ENCODE measurements at regions not wholly inside any gene's neighbourhood (a gene's known extent, or its start where the extent isn't known, plus 50 kb on each side); places are given as distances from the start of the nearest gene placed in this dataset.

DNA sequence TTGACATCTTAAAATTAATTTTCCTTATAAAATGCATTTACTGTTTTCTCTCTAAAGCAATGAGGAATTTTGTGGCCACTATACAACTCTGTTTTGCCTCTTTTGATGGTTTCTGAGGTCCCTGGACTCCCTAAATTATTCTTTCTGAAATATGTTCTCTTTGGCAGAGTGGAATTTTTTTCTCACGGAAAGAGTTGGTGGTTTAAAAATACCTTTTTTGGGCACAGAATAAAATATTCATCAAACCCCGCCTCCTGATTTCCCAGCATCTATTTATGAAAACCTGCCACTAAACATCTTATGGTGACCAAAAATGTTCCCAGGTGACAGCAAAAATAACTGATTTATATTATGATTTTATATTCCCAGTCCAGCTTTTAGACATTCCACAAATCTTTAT is 165.3 kb upstream of the SYT6 start:
- no peak overlapping the region for H3K9ac ChIP-seq (ENCODE audit: low read length)
- no peak overlapping the region for H3K27ac ChIP-seq (ENCODE audit: low read depth, low read length)
- H4K20me1 ChIP-seq (ENCODE audit: low read depth, low read length): no peaks in the 10 kb centered on the region
- TF ChIP-seq, protein P1, sequence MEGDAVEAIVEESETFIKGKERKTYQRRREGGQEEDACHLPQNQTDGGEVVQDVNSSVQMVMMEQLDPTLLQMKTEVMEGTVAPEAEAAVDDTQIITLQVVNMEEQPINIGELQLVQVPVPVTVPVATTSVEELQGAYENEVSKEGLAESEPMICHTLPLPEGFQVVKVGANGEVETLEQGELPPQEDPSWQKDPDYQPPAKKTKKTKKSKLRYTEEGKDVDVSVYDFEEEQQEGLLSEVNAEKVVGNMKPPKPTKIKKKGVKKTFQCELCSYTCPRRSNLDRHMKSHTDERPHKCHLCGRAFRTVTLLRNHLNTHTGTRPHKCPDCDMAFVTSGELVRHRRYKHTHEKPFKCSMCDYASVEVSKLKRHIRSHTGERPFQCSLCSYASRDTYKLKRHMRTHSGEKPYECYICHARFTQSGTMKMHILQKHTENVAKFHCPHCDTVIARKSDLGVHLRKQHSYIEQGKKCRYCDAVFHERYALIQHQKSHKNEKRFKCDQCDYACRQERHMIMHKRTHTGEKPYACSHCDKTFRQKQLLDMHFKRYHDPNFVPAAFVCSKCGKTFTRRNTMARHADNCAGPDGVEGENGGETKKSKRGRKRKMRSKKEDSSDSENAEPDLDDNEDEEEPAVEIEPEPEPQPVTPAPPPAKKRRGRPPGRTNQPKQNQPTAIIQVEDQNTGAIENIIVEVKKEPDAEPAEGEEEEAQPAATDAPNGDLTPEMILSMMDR (IDR thresholded peaks at IDR 0.05; ENCODE audit: insufficient read depth, low read length, poor library complexity, severe bottlenecking): no peak
- no peak for TF ChIP-seq EZH2phosphoT487 (conservative IDR thresholded peaks at IDR 0.05; ENCODE audit: low read length)
- H2AFZ ChIP-seq (ENCODE audit: low read depth, low read length, severe bottlenecking): no peak overlapping the region
- no peaks in the 10 kb centered on the region for H3K9me3 ChIP-seq (ENCODE audit: insufficient read depth, low read length)
- H3K9me2 ChIP-seq (replicated peaks; ENCODE audit: insufficient read depth, low read length): no peaks in the 10 kb centered on the region
- H3K4me2 ChIP-seq (ENCODE audit: low read depth, low read length, poor library complexity, severe bottlenecking): no peak overlapping the region
- H3K27me3 ChIP-seq (ENCODE audit: low read length): no peaks in the 10 kb centered on the region
- no peaks in the 10 kb centered on the region for H3K36me3 ChIP-seq (ENCODE audit: low read length)
- H3K79me2 ChIP-seq (ENCODE audit: insufficient read depth, low read length): no peaks in the 10 kb centered on the region
- H3K4me3 ChIP-seq (ENCODE audit: insufficient read depth, low read length, poor library complexity, severe bottlenecking): no peak overlapping the region
- no peaks in the 10 kb centered on the region for H3F3A ChIP-seq (ENCODE audit: insufficient read depth)

DNA sequence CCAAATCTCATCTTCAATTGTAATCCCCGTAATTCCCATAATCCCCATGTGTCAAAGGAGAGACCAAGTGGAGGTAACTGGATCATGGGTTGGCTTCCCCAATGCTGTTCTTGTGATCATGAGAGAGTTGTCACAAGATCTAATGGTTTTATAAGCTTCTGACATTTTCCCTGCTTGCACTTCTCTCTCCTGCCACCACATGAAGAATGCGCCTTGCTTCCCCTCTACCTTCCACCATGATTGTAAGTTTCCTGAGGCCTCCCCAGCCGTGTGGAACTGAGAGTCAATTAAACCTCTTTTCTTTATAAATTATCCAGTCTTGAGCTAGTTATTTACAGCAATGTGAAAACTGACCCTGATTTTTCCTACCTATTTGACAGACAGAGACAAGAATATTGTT is 162.5 kb upstream of the SYT6 start:
- no peak overlapping the region for H3K27ac ChIP-seq (ENCODE audit: low read depth, low read length)
- H3K4me2 ChIP-seq (ENCODE audit: low read depth, low read length, poor library complexity, severe bottlenecking): no peak overlapping the region
- H2AFZ ChIP-seq (ENCODE audit: low read depth, low read length, severe bottlenecking): no peak overlapping the region
- H3K27me3 ChIP-seq (ENCODE audit: low read length): no peaks in the 10 kb centered on the region
- no peaks in the 10 kb centered on the region for H3F3A ChIP-seq (ENCODE audit: insufficient read depth)
- no peaks in the 10 kb centered on the region for H3K36me3 ChIP-seq (ENCODE audit: low read length)
- no peaks in the 10 kb centered on the region for H3K9me2 ChIP-seq (replicated peaks; ENCODE audit: insufficient read depth, low read length)
- no peaks in the 10 kb centered on the region for H4K20me1 ChIP-seq (ENCODE audit: low read depth, low read length)
- no peak for TF ChIP-seq EZH2phosphoT487 (conservative IDR thresholded peaks at IDR 0.05; ENCODE audit: low read length)
- TF ChIP-seq, protein P1 (IDR thresholded peaks at IDR 0.05; ENCODE audit: insufficient read depth, low read length, poor library complexity, severe bottlenecking): no peak
- H3K9me3 ChIP-seq (ENCODE audit: insufficient read depth, low read length): peaks cover 4% of the 10 kb centered on the region; the same call in 1 of the 2 replicates
- H3K9ac ChIP-seq (ENCODE audit: low read length): no peak overlapping the region
- no peaks in the 10 kb centered on the region for H3K79me2 ChIP-seq (ENCODE audit: insufficient read depth, low read length)
- no peak overlapping the region for H3K4me3 ChIP-seq (ENCODE audit: insufficient read depth, low read length, poor library complexity, severe bottlenecking)

DNA sequence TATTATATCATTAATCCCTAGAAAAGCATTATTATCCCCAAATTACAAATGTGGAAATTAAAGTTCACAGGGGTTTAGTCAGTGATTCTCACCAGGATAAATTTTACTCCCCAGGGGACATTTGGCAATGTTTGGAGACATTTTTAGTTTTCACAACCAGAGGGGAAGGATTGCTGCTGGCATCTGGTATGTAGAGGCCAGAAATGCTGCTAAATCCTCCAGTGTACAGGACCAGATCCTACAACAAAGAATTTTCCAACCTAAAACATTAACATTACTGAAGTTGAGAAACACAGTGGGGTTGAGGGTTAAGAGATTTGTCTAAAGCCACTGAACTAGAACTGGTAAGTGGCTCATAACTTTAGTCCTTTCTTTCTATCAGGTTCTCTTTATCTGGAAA is 162.0 kb upstream of the SYT6 start:
- peaks cover 4% of the 10 kb centered on the region; the same call in 1 of the 2 replicates for H3K9me3 ChIP-seq (ENCODE audit: insufficient read depth, low read length)
- no peaks in the 10 kb centered on the region for H3K9me2 ChIP-seq (replicated peaks; ENCODE audit: insufficient read depth, low read length)
- no peak overlapping the region for H3K9ac ChIP-seq (ENCODE audit: low read length)
- H3K27ac ChIP-seq (ENCODE audit: low read depth, low read length): no peak overlapping the region
- H4K20me1 ChIP-seq (ENCODE audit: low read depth, low read length): no peaks in the 10 kb centered on the region
- H3F3A ChIP-seq (ENCODE audit: insufficient read depth): no peaks in the 10 kb centered on the region
- no peak for TF ChIP-seq EZH2phosphoT487 (conservative IDR thresholded peaks at IDR 0.05; ENCODE audit: low read length)
- TF ChIP-seq, protein P1 (IDR thresholded peaks at IDR 0.05; ENCODE audit: insufficient read depth, low read length, poor library complexity, severe bottlenecking): no peak
- H3K4me2 ChIP-seq (ENCODE audit: low read depth, low read length, poor library complexity, severe bottlenecking): no peak overlapping the region
- no peaks in the 10 kb centered on the region for H3K27me3 ChIP-seq (ENCODE audit: low read length)
- no peak overlapping the region for H3K4me3 ChIP-seq (ENCODE audit: insufficient read depth, low read length, poor library complexity, severe bottlenecking)
- no peak overlapping the region for H2AFZ ChIP-seq (ENCODE audit: low read depth, low read length, severe bottlenecking)
- H3K36me3 ChIP-seq (ENCODE audit: low read length): no peaks in the 10 kb centered on the region
- H3K79me2 ChIP-seq (ENCODE audit: insufficient read depth, low read length): no peaks in the 10 kb centered on the region

Measured in SU-DHL-6 (cell line).